ENCODE measurements at regions not wholly inside any gene's neighbourhood (a gene's known extent, or its start where the extent isn't known, plus 50 kb on each side); places are given as distances from the start of the nearest gene placed in this dataset.

DNA sequence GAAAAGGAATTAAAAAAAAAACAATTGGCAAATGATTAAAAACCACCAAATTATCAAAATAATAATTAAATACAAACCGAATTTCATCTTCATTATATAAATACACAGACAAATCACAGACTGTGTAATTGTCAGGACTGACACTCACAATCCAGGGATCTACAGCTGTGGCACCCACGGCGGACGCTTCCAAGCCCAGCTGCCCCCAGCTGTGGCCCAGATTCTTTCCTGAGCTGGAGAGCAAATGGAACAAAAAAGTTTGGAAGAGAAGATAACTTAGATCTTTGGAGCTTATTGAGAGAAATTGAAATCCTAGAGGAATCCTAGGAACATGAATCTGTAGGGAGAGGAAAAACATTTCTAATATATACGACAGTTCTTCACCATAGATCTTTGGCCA is 316.1 kb downstream of the OTUD1 start:
- TF ChIP-seq EZH2 (IDR thresholded peaks at IDR 0.05; ENCODE audit: low read length, missing control alignments): no peak
- H3K27ac ChIP-seq (ENCODE audit: insufficient read depth, low read length): no peak overlapping the region
- H3K4me3 ChIP-seq (replicated peaks in 1 of 4; ENCODE audit: control extremely low read depth in 1 of 4, insufficient read depth in 1 of 4, low read depth in 3 of 4, low read length in 4 of 4): no peak overlapping the region
- H3K79me2 ChIP-seq (ENCODE audit: control insufficient read depth, insufficient read depth, low read length): no peaks in the 10 kb centered on the region
- no peak for DNase-seq (ENCODE audit: low read depth in 2 of 2)
- H3K9ac ChIP-seq (ENCODE audit: insufficient read depth, low read length): no peak overlapping the region
- H2AFZ ChIP-seq (ENCODE audit: low read length): no peak overlapping the region
- no peaks in the 10 kb centered on the region for H3K36me3 ChIP-seq (ENCODE audit: control insufficient read depth, insufficient read depth, low read length)
- H3K4me1 ChIP-seq (ENCODE audit: control insufficient read depth, extremely low read depth, insufficient read depth, low read length): no peaks in the 10 kb centered on the region
- H4K20me1 ChIP-seq (ENCODE audit: control insufficient read depth, extremely low read depth, insufficient read depth, low read length): no peaks in the 10 kb centered on the region
- no peaks in the 10 kb centered on the region for H3K9me3 ChIP-seq (ENCODE audit: control insufficient read depth, insufficient read depth, low read depth, low read length)
- H3K4me2 ChIP-seq (ENCODE audit: extremely low read depth, insufficient read depth, low read length): no peak overlapping the region
- H3K27me3 ChIP-seq (ENCODE audit: control insufficient read depth, insufficient read depth, low read length): no peaks in the 10 kb centered on the region

DNA sequence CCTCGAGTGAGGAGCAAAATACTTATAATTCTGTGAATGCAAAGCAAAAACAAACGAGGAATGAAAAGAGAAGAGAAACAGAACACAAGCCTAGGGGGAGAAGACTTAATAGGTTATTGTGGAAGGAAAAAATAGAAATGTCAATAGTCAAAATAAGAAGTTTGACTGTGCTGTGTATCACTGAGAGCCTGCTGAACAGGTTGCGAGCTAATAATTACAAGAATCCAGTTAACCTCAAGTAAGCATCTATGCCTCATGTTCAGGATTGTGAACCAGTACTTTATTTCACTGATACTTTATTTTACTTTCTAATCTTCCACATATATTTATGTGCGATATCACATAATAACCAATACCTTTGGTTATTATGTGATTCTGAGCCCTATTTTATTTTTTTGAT is 316.7 kb downstream of the OTUD1 start:
- Histone ChIP-seq H3K4me1 (ENCODE audit: control insufficient read depth, extremely low read depth, insufficient read depth, low read length) (no peaks in the 10 kb centered on the region), H3K36me3 (ENCODE audit: control insufficient read depth, insufficient read depth, low read length) (no peaks in the 10 kb centered on the region), H3K9me3 (ENCODE audit: control insufficient read depth, insufficient read depth, low read depth, low read length) (no peaks in the 10 kb centered on the region), H3K27ac (ENCODE audit: insufficient read depth, low read length) (no peak overlapping the region), H3K4me2 (ENCODE audit: extremely low read depth, insufficient read depth, low read length) (no peak overlapping the region), H3K9ac (ENCODE audit: insufficient read depth, low read length) (no peak overlapping the region), H3K79me2 (ENCODE audit: control insufficient read depth, insufficient read depth, low read length) (no peaks in the 10 kb centered on the region), H2AFZ (ENCODE audit: low read length) (no peak overlapping the region), H4K20me1 (ENCODE audit: control insufficient read depth, extremely low read depth, insufficient read depth, low read length) (no peaks in the 10 kb centered on the region), H3K27me3 (ENCODE audit: control insufficient read depth, insufficient read depth, low read length) (no peaks in the 10 kb centered on the region), H3K4me3 (replicated peaks in 1 of 4; ENCODE audit: control extremely low read depth in 1 of 4, insufficient read depth in 1 of 4, low read depth in 3 of 4, low read length in 4 of 4) (no peak overlapping the region)
- no peak for DNase-seq (ENCODE audit: low read depth in 2 of 2)
- TF ChIP-seq, protein P1, sequence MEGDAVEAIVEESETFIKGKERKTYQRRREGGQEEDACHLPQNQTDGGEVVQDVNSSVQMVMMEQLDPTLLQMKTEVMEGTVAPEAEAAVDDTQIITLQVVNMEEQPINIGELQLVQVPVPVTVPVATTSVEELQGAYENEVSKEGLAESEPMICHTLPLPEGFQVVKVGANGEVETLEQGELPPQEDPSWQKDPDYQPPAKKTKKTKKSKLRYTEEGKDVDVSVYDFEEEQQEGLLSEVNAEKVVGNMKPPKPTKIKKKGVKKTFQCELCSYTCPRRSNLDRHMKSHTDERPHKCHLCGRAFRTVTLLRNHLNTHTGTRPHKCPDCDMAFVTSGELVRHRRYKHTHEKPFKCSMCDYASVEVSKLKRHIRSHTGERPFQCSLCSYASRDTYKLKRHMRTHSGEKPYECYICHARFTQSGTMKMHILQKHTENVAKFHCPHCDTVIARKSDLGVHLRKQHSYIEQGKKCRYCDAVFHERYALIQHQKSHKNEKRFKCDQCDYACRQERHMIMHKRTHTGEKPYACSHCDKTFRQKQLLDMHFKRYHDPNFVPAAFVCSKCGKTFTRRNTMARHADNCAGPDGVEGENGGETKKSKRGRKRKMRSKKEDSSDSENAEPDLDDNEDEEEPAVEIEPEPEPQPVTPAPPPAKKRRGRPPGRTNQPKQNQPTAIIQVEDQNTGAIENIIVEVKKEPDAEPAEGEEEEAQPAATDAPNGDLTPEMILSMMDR (conservative IDR thresholded peaks at IDR 0.05 in 1 of 2, IDR thresholded peaks at IDR 0.05 in 1 of 2; ENCODE audit: low read depth in 1 of 2, low read length in 2 of 2): no peak
- TF ChIP-seq EZH2 (IDR thresholded peaks at IDR 0.05; ENCODE audit: low read length, missing control alignments): no peak

DNA sequence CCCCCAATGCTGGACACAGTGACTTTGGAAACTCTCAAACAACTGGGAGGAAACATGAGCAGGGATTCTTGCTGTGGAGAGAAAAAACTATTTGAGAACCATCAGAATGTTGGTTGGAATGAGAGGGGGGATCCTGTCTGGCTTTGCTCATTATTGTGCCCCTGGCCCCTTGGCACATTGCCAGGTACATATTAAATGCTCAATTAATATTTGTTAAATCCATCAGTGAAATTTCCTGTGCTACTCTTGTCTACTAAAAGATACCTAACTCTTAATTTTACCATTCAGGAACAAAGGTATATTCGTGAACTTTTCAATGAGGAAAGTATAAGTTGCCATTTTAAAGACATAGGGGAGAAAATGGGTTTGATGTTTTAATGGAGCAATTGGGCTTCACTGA is 329.4 kb downstream of the OTUD1 start:
- Histone ChIP-seq H3K27me3 (ENCODE audit: control insufficient read depth, insufficient read depth, low read length) (no peaks in the 10 kb centered on the region), H3K9ac (ENCODE audit: insufficient read depth, low read length) (no peak overlapping the region), H2AFZ (ENCODE audit: low read length) (no peak overlapping the region), H3K27ac (ENCODE audit: insufficient read depth, low read length) (no peak overlapping the region), H3K4me1 (ENCODE audit: control insufficient read depth, extremely low read depth, insufficient read depth, low read length) (no peaks in the 10 kb centered on the region), H3K36me3 (ENCODE audit: control insufficient read depth, insufficient read depth, low read length) (no peaks in the 10 kb centered on the region), H3K4me3 (replicated peaks in 1 of 4; ENCODE audit: control extremely low read depth in 1 of 4, insufficient read depth in 1 of 4, low read depth in 3 of 4, low read length in 4 of 4) (no peak overlapping the region), H3K4me2 (ENCODE audit: extremely low read depth, insufficient read depth, low read length) (no peak overlapping the region), H3K79me2 (ENCODE audit: control insufficient read depth, insufficient read depth, low read length) (no peaks in the 10 kb centered on the region), H4K20me1 (ENCODE audit: control insufficient read depth, extremely low read depth, insufficient read depth, low read length) (no peaks in the 10 kb centered on the region), H3K9me3 (ENCODE audit: control insufficient read depth, insufficient read depth, low read depth, low read length) (no peaks in the 10 kb centered on the region)
- no peak for DNase-seq (ENCODE audit: low read depth in 2 of 2)
- TF ChIP-seq, protein P1 (conservative IDR thresholded peaks at IDR 0.05 in 1 of 2, IDR thresholded peaks at IDR 0.05 in 1 of 2; ENCODE audit: low read depth in 1 of 2, low read length in 2 of 2): no peak
- TF ChIP-seq EZH2 (IDR thresholded peaks at IDR 0.05; ENCODE audit: low read length, missing control alignments): no peak
